Peyer's patch (tissue), 4 donors: ENCODE measurements at regions not wholly inside any gene's neighbourhood (a gene's known extent, or its start where the extent isn't known, plus 50 kb on each side); places are given as distances from the start of the nearest gene placed in this dataset.

Experiments
- CTCF ChIP-seq, 6 experiments: fragments of 450-650 bp in 4 of 6; fragments of 200-600 bp in 2 of 6; sonication (generic) in 1 of 6; IDR thresholded peaks; one replicate each; pipeline ENCODE4 v1.5.1; 2017 to 2019; ENCODE audit warnings: antibody characterized with exemption in 6 of 6, mild to moderate bottlenecking in 3 of 6, moderate library complexity in 1 of 6
- POLR2A ChIP-seq, 2 donors: fragments of 450-650 bp; IDR thresholded peaks; one replicate each; pipeline ENCODE4 v1.5.1; 2017; ENCODE audit warnings: antibody characterized with exemption in 2 of 2, mild to moderate bottlenecking in 2 of 2, moderate library complexity in 2 of 2

DNA sequence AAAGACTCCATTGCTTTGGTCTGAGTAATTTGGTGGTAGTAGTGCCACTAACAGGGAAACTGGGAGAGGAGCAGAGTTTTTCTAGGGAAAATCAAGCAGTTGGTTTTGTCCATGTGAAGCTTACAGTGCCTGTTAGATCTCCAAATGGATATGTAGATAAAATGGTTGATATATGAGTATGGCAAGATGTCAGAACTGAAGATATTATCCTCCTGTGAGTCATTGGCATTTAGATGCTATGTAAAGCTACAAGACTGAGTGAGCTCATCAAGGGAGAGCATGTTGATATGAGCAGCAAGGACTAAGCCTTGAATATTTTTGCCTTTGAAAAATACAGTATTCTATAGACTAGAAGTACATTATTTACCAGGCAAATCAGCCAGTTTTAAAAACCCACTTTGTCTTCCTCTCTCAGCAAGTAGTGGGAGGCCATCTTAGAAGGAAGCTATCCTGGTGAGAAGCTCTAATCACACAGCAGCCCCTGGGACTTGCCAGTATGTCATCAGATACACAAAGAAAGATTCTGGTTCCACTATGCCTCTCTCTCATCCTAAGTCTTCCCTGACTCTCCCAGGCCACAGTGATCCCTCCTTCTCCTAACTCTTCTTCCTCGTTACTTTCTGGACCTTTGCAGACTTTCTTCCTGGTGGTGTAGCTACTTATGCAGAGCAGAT lies 77.4 kb upstream of the ANKRD28 start:
- no peak for TF ChIP-seq CTCF (IDR thresholded peaks at IDR 0.05)
- no peak for TF ChIP-seq POLR2A (IDR thresholded peaks at IDR 0.05)
